GM18861 (cell line): ENCODE measurements at regions not wholly inside any gene's neighbourhood (a gene's known extent, or its start where the extent isn't known, plus 50 kb on each side); places are given as distances from the start of the nearest gene placed in this dataset.

ENCODE experiments used
- ATAC-seq: cut with Tn5 transposase; IDR thresholded peaks from one replicate; pipeline ENCODE4 v1.9.1; 2021; ENCODE audit not compliant: unreplicated experiment

DNA sequence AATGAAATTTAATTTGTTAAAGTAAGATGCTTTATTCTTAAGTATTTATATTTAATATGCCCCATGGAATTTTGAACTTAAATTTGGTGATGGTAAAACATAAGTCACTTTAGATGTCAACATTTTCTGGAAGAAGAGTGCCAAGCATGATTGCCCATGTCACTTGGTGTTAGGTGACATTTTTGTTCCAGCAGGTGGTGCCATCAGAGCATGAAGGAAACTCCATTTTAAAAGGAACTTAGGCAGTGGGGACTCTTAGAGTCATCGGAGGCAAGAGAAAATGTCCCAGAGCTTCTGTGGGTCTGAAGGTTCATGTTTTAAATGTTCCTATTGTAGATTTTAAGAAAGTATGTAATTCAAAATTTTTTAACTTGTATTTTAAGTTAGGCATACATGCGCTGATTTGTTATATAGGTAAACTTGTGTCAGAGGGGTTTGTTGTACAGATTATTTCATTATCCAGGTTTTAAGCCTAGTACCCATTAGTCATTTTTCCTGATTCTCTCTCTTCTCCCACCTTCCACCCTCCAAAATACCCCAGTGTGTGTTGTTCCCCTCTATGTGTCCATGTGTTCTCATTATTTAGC is 789.3 kb downstream of the SEMA5A start:
- ATAC-seq, result no peak

DNA sequence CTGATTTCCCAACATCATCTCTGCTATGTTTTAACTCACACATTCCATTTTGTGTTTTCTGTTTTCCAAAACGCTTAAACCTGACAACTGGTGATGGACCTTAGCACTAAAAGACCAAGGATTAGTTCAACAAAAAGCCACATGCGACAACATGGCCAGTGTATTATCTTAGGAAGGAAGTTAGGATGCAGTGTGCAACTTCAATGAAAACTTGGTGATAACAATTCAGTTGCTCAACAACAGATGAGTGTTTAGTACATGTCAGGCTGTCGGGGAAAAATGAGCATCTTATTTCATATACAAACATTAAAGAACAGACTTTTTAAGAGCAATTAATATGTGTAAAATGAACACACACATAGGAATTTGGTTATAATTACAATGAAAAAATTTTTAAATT is 780.0 kb downstream of the SEMA5A start:
- ATAC-seq, result no peak

DNA sequence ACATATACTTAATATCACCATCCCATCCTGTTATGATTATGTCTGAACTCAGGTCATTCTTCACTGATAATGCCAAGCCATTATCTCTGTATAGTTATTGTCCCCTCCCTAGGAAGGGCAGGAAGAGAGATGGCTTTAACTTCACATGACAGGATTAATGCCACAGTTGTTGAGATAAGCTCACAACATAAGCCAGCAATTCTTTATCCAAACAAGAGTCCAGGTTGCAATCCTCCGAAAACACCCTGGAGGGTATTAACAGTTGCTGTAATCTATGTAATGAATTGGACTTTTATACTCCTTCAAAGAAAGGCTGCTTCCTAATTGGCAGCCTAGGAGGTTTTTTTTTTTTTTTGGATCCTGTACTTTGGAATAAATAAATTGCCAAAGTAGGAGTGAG is 779.4 kb downstream of the SEMA5A start:
- no peak for ATAC-seq

DNA sequence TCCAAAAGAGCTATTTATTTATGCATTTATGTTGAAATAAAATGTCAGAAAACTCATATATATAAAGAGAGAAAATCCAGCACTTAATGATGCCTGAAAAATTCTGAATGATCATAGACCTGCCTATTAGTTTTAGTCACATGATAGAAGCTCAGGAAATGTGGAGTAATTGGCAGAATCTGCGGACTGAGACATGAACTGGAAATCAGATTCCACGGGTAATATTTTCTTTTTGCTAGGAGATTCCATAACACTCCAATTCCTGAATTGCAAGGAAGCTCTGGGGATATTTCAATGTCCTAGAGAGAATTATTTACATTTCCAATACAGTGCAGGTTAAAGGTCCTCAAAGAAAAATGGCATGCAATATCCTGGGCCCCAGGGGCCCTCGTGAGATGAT is 778.8 kb downstream of the SEMA5A start:
- no peak for ATAC-seq

DNA sequence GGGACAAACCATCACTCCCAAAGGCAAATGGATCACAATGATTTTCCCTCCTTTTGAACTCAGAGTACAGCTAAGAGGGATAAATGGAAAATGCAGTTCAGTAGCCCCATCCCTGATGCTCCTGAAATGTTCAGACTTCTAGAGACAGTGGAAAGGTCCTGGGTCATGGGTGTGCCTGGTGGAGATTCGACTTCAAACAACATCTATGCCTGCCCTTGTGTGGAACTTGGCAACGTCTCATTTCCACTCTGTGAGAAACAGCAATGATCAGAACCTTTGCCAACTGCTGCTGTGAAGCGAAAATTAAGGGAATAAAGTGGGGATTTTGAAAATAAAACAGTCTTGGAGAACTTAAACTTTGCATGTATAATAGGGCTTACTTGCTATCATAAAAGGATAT is 778.1 kb downstream of the SEMA5A start:
- ATAC-seq, result no peak

DNA sequence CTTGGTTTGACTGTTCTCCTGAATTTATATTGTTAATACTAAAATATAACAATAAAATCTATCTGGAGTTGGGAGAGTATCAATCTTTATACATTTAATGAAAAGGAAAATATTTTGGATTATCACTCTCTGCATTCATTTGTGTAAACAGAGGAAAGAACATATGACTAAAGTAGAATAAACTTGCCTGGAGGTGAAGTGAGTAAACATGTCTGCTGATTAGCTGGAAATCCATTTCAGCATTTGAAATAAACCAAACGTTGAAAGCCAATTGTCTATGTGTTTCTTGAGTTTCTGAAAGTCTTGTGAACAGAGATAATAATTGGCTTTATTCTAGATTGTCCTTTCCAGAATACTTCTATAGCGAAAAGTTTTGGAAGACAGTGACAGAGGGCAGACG is 776.2 kb downstream of the SEMA5A start:
- no peak for ATAC-seq

DNA sequence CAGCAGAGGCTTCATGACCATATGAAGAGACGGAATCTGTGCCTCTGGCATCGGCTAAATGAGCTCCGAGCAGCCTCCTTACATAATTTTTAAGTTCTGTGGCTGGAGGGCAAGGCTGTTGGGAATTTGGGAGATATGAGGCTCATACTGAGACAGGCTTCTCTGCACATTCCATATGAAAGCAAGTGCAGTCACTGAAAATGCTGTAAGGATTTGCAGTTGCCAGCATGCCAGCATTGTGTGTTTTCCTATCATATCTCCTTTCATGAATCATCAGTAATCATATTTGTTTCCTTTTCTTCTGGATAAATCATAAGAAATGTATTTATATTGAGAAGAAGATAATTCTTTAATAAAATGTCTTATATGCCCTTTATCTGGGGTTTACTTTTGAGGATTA is 775.4 kb downstream of the SEMA5A start:
- ATAC-seq, result no peak

DNA sequence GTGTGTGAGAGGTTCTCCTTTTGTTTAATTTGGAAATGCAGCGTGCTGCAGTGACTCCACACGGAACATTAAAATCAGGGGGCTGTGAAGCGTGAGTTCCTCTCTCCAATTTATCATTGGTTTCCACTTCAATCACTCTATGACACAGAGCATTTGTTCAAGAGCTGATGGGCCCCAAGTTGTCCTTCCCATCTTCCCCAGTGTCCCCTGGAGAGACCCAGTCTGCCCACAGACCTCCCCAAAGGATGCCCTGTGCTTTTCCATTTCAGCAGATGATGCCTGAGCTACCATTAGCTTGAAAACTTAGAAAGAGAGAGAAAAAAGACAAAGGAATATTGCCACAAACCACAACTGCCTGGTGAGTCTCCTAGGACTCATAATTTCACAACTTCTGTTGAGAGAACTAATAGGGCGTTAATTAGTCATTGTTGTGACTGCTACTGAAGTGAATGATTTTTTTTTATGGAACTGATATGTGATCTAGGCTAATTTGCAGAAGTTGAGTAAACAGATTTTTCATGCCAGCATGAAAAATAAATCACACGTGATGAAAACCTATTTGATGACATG is 772.7 kb downstream of the SEMA5A start:
- ATAC-seq, result no peak

DNA sequence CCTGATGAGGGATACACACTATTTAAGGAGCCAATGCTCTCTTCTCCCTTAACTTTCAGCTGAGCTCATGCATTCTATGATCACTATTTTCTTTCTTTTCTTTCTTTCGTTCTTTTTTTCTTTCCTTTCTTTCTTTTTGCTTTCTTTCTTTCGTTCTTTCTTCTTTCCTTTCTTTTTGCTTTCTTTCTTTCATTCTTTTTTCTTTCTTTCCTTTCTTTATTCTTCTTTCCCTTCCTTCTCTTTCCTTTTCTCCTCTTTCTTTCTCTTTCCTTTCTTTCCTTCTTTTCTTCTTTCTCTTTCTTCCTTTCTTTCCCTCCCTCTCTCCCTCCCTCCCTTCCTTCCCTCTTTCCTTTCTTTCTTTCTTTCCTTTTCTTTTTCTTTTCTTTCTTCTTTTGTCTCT is 761.2 kb downstream of the SEMA5A start:
- ATAC-seq, result no peak

DNA sequence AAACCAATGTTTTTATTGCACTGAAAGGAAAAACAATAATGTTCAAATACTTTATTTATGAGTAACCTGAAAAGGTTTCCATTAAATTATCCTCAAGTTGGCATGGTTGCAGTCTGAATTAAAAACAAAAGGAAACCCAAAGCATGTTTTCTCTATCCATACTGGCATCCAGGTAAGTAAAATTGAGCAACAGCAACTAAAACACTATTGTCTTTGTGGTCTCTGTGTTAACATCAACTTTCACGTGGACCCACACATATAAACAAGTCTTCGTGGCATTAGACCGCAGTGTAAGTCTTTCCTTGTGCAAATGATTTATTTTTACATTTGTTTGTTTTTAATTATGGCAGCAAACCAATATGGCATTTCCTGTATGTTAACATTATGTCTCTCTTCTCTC is 757.6 kb downstream of the SEMA5A start:
- no peak for ATAC-seq

DNA sequence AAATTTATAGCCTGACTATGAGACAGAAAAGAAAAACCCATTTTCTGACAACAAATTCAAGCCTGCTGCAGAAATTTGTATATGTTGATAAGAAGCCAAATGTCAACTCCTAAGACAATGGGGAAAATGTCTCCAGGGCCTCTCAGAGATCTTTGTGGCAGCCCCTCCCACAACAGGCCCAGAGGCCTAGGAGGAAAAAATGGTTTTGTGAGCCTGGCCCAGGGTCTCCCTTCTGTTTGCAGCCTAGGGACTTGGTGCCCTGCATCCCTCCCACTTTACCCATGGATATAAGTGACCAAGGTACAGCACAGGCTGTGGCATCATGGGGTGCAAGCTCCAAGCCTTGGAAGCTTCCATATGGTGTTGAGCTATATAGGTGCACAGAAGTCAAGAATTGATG is 740.2 kb downstream of the SEMA5A start:
- ATAC-seq, result no peak

DNA sequence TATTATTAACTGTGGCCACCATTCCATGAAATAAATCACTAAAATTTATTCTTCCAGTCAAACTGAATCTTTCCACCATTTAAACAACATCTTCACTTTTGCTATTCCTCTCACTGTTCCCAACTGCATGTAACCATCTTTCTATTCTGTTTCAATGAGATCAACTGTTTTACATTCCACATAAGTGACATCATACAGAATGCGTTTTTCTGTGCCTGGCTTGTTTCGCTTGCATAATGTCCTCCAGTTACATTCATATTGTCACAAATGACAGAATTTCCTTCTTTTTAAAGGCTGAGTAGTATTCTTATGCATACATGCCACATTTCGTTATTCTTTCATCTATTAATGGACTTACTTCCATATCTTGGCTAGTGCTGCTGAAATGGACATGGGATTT is 738.2 kb downstream of the SEMA5A start:
- no peak for ATAC-seq

DNA sequence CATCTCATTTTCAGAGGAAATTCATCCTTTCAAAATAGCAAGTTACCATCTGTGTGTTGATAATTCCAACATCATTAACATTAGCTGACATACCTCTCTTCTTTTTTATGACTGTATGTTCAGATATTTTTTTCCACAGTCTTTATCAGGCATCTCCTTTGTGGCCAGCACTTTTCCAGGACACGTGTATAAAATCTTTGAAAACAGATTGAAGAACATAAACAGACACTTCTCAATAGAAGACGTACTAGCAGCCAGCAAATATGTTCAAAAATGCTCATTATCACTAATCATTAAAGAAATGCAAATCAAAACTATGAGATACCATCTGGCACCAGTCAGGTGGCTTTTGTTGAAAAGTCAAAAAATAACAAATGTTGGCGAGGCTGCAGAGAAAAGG is 734.3 kb downstream of the SEMA5A start:
- no peak for ATAC-seq

DNA sequence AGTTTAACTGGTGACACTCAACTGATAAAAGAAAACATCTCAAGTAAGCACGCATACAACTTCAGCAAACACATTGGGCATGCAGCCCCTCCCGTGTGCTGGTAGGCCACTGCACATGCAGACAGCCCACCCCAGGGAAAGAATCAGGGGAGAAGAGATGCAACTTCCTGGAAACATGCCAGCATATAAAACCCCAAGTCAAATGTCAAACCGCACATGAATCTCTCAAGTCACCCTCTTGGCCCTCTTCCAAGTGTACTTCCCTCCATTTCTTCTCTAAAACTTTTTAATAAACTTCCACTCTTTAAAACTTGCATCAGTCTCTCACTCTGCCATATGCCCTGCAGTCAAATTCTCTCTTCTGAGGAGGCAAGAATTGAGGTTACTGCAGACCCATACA is 732.7 kb downstream of the SEMA5A start:
- ATAC-seq, result no peak

DNA sequence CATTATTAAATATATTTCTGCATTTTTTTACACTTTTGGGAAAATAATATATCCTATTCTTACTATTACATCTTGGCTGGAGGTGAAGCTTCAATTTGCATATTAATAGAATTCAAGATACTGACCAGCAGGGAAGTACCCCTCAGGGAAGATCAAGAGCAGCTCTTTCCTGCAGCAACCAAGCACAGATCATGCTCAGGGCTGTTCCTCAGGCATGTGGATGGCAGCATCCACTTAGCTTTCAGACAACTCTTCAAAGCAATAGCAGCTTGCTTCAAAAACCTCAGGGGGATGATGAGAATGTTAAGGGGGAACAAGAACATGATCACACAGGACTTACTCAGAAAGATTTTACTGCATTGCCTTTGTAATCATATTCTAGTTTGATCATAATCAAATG is 731.8 kb downstream of the SEMA5A start:
- ATAC-seq, result no peak

DNA sequence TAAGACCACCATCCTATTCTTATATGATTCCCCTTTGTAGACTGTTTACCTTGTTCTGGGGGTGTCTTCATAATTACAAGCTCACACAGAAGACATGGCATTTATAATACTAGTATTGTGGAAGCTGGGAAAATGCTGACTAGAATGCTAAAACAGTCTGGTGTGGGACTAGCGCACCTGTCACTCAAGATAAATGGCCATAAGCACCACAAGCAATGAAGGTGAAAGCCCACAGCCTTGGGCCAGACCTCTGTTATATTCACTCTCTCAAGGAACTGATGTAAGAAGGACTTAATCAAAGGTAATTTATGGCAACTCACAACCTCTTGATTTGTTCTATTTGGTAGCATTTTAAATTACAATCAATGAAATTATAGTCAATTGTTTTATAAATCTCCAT is 721.5 kb downstream of the SEMA5A start:
- ATAC-seq, result no peak

DNA sequence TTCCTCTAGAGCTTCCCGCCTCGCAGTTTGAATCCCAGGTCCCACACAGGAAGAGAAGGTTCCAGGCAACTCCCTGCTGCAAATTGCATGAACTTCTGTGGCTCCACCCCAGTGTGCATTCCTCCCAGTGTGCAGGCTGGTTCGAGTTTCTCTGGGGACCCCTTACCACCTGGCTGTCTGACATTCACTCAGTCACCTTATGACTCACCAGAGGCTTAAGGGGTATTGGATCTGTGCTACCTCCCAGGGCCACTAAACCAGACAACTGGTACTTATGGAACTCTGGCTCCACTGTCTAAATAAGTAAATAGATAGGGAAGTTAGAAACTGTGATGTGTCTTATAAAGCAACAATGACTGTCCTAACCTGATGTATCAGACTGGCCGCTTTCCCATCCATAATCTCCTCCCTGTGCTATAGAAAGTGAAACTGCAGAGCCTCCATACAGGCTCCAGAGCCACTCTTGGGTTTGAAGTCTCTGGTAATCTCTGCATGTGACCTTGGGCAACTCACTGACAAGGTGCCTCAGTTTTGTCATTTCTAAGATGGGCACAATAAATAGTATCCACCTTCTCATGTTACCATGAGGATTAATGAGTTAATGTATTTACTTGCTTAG is 720.6 kb downstream of the SEMA5A start:
- ATAC-seq, result no peak

DNA sequence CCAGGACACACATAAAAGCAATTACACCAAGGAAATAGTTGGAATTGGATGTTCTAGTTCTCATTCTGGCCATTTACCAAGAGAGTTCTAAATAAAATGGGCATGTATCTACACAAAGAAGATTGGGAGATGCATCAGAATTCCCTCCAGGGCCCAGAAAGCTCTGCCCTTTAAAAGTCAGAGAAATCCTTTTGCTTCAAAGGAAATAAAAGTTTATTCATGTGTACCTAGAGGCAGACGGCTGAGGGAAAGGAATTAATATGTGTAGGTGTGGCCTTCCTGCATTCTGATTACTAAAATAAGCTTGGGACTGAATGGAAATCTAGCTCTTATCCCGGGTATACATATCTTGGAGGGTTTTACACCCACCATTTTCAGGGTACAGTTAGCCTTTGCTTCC is 719.4 kb downstream of the SEMA5A start:
- no peak for ATAC-seq

DNA sequence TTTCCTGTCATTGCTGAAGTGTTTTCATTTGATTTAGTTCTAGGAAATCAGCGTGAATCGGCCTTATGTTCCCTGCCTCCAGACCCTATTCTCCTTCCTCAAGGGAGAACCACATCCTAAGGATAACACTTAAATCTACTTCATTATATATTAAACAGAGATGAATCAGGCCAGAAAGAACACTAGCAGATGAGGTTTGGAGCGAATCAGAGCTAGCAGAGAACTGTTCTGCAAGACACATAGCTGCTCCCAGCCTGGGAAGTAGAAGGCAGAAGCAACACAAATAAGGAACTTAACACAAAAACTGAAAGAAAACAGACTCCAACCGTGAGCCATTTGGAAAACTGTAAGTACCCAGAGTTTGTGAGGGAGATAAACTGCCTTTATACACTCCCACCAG is 718.2 kb downstream of the SEMA5A start:
- ATAC-seq, result no peak

DNA sequence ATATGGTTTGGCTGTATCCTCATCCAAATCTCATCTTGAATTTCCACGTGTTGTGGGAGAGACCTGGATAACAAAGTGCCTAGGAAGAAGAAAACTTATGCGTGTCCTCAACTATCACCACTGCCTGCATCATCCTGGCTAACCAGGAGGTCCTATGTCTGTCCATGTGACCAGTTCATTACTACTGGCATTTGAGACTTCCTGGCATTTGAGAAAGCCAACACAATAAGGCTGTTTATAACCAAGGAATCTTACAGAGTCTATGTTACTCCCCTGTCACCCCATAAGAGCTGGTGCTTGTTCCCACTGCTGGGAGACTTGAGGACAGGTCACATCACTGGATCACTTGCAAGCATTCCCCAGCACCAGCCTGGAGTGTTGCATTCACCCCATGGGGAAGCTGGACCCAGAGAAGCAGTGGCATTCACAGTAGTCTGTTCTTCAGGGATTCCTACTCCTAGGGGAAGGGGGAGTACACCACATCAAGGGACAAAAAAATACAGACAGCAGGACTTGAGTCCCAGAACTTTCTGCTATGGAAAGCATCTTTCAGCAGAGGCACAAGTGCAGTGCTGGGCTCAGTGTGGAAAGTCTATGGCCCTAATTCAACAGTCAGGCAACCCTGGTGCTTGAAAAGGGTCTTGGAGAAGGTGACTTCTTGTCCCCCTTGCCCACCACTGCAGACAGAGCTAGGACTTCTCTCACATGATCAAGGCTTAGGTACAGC is 717.1 kb downstream of the SEMA5A start:
- no peak for ATAC-seq

DNA sequence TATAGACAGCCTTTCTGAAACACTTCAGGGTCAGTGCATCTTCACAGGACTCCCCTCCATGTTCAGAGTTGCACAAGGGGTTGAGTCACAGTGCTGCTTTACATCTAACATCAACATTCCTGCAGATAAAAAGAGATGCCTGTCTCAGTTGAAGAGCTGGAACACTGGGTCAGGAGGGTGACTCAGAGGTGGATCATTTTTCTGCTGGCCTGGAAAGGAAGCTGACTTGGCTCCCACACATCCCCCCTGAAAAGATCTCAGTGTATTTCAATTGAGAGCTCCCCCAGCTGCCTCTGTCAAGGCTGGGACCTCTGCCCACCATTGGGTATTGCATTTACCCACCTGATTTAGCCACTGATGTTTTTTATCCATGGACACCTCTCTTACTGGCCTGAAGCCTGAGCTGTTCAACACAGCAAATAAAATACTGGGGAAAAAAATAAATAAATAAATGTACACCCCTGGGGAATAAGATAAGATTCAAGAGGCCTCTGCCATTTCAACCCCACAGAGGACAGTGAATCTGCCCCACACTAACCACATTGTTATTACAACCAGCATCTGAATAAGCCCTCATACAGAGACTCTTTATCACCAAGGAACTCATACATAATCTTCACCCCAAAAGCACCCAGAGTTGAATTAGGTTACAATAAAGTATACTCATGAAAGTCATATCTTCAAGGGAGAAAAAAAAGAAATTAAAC is 716.4 kb downstream of the SEMA5A start:
- no peak for ATAC-seq

DNA sequence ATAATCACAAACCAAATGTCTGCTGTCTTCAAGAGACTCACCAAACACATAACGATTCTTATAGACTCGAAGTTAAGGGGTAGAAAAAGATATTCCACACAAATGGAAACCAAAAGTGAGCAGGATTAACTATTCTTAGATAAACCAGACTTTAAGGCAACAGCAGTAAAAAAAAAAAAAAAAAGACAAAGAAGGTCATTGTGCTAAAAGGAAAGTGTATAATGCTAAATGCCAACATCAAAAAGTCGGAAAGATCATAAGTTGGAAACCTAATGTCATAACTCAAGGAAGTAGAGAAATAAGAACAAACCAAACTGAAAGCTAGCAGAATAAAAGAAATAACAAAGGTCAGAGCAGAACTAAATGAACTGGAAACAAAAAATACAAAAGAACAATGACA is 714.6 kb downstream of the SEMA5A start:
- ATAC-seq, result no peak
